Kidney (tissue), 13 donors: ENCODE measurements at regions not wholly inside any gene's neighbourhood (a gene's known extent, or its start where the extent isn't known, plus 50 kb on each side); places are given as distances from the start of the nearest gene placed in this dataset.

Experiments
- DNase-seq, 5 donors: peaks; one replicate each; pipeline ENCODE4 v3.0.0-alpha.2; 2013 to 2020
- FAIRE-seq: peaks from 2 replicates; lab custom pipeline; 2012; peaks lifted over from hg19 to GRCh38; lab: Jason Lieb, UNC
- H3K27ac ChIP-seq, 2 donors: one replicate each; pipeline ENCODE4 v1.7.0; 2013; ENCODE audit warnings: low read depth in 2 of 2, low read length in 2 of 2, inconsistent platforms in 1 of 2
- H3K27me3 ChIP-seq: one replicate; pipeline ENCODE4 v1.7.1; 2013; ENCODE audit warnings: low read length, inconsistent platforms; ENCODE audit not compliant: control insufficient read depth, insufficient read depth
- H3K36me3 ChIP-seq, 3 donors: one replicate each; pipeline versions ENCODE4 v1.7.0 to v1.7.1; 2013; ENCODE audit warnings: low read length in 3 of 3, control low read depth in 1 of 3, inconsistent platforms in 1 of 3; ENCODE audit not compliant: insufficient read depth in 3 of 3, control insufficient read depth in 2 of 3
- H3K4me1 ChIP-seq, 3 donors: one replicate each; pipeline versions ENCODE4 v1.7.0 to v1.7.1; 2013; ENCODE audit warnings: low read length in 3 of 3, inconsistent platforms in 1 of 3, low read depth in 1 of 3; ENCODE audit not compliant: control insufficient read depth in 2 of 3, insufficient read depth in 2 of 3
- H3K4me3 ChIP-seq, 3 donors: one replicate each; pipeline versions ENCODE4 v1.7.0 to v1.8.1; 2013; ENCODE audit warnings: low read length in 3 of 3, control low read depth in 1 of 3, inconsistent platforms in 1 of 3
- H3K9ac ChIP-seq, 3 donors: one replicate each; pipeline versions ENCODE4 v1.7.0 to v1.7.1; 2013; ENCODE audit warnings: low read length in 3 of 3, control low read depth in 1 of 3, inconsistent platforms in 1 of 3
- H3K9me3 ChIP-seq, 3 donors: one replicate each; pipeline versions ENCODE4 v1.7.0 to v1.7.1; 2013; ENCODE audit warnings: low read length in 3 of 3, control low read depth in 1 of 3, inconsistent platforms in 1 of 3; ENCODE audit not compliant: control insufficient read depth in 2 of 3, insufficient read depth in 1 of 3
- intact Hi-C: fragments of 100-400 bp; cut with DNase I; formaldehyde crosslinking; loops from one replicate; pipeline ENCODE4 v1.11.1; 2022
- TF ChIP-seq, protein P1 (sequence below): IDR thresholded peaks from 3 replicates; pipeline ENCODE4 v1.5.1; 2012; ENCODE audit warnings: mild to moderate bottlenecking, moderate library complexity, borderline replicate concordance; ENCODE audit not compliant: insufficient read depth; ENCODE audit errors: extremely low read depth
- donor health status: control.
- donor health status: control.
- donor health status: control.
- donor health status: control.
- donor health status: control.
- donor health status: DM: yes; HTN: yes; CAD: no.
- donor health status: Normal renal cell carcinoma (clear cell type).

DNA sequence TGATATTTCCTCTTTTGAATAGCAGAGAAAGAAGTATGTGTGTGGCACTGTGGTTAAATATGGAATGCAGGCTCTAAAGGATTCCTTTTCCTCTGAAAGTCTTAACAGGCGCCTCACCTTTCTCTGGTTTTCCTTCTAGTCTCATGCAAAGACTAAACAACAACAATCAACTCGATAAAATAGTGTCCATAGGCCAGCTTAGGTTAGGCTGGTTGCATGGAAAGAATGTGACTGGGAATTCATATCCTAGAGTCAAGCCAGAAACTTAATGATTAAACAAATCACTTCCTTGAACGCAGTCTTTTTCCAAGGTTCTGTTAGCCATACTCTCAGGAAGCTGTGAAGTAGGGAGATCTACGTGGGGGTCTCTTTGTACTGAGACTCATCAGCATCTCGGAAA, 800.8 kb upstream of the ID2 start:
- H3K9me3 ChIP-seq, result no peaks in the 10 kb centered on the region
- no peaks in the 10 kb centered on the region for H3K36me3 ChIP-seq
- FAIRE-seq (no peak), DNase-seq (peak in 2 of 5 donors; percentile 44 to 60)
- TF ChIP-seq, protein P1, sequence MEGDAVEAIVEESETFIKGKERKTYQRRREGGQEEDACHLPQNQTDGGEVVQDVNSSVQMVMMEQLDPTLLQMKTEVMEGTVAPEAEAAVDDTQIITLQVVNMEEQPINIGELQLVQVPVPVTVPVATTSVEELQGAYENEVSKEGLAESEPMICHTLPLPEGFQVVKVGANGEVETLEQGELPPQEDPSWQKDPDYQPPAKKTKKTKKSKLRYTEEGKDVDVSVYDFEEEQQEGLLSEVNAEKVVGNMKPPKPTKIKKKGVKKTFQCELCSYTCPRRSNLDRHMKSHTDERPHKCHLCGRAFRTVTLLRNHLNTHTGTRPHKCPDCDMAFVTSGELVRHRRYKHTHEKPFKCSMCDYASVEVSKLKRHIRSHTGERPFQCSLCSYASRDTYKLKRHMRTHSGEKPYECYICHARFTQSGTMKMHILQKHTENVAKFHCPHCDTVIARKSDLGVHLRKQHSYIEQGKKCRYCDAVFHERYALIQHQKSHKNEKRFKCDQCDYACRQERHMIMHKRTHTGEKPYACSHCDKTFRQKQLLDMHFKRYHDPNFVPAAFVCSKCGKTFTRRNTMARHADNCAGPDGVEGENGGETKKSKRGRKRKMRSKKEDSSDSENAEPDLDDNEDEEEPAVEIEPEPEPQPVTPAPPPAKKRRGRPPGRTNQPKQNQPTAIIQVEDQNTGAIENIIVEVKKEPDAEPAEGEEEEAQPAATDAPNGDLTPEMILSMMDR, result no peak
- peak overlapping the region in 1 of 3 donors; percentile 10 for H3K4me3 ChIP-seq
- H3K27ac ChIP-seq, result no peak overlapping the region
- no peak overlapping the region for H3K9ac ChIP-seq
- H3K27me3 ChIP-seq, result no peaks in the 10 kb centered on the region
- intact Hi-C loops, result no loop called here
- H3K4me1 ChIP-seq, result no peaks in the 10 kb centered on the region

DNA sequence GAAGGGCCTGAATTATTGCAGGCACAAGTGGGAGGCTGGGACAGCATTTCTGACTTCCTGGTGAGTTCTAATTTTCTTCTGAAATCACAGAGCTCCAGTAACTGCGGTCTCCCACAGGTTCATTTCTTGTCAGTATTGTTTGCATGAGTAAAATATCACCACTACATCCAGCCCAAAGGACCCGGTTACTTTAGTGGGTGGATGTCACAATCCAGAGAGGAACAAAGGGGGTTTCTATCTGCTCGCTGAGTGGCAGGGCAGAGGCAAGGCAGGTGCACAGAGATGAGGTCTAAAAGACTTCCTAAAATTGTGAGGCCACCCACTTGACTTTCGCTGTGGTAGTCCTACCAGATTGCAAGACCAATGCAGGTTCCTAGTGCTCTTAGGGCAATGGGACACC, 800.4 kb upstream of the ID2 start:
- intact Hi-C loops, result no loop called here
- FAIRE-seq, result no peak
- H3K4me1 ChIP-seq, result no peaks in the 10 kb centered on the region

DNA sequence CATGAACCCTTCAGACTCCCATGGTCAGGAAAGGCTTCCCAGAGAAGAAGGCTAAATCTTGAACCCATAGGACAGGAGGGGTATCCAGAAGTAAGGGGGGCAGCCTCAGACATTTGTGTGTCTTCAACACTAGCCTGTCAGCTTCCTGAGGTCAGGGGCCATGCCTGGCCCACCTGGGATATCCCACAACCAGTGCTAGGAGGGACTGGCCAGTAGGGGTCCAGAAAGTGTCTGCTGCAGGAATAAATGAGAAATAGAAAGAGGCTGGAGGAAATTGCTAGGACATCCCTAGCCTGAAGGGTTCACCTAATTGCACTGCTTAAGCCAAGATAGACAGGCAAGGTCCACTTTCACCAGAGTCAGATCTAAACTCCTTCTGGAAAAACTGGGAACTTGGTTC, 799.6 kb upstream of the ID2 start:
- Histone ChIP-seq H3K4me1 (no peaks in the 10 kb centered on the region), H3K9ac (no peak overlapping the region), H3K9me3 (no peaks in the 10 kb centered on the region), H3K4me3 (no peak overlapping the region), H3K36me3 (no peaks in the 10 kb centered on the region), H3K27me3 (no peaks in the 10 kb centered on the region), H3K27ac (no peak overlapping the region)
- no peak for FAIRE-seq
- intact Hi-C loops, result no loop called here
- no peak for DNase-seq
- TF ChIP-seq, protein P1, result no peak

More for the DNA sequence above, 800.4 kb upstream of the ID2 start:
- H3K36me3 ChIP-seq, result no peaks in the 10 kb centered on the region
- H3K9ac ChIP-seq, result no peak overlapping the region
- H3K4me3 ChIP-seq, result peak overlapping the region in 1 of 3 donors; percentile 10
- H3K27ac ChIP-seq, result no peak overlapping the region
- TF ChIP-seq, protein P1, result no peak
- no peaks in the 10 kb centered on the region for H3K9me3 ChIP-seq
- H3K27me3 ChIP-seq, result no peaks in the 10 kb centered on the region
- DNase-seq, result no peak

DNA sequence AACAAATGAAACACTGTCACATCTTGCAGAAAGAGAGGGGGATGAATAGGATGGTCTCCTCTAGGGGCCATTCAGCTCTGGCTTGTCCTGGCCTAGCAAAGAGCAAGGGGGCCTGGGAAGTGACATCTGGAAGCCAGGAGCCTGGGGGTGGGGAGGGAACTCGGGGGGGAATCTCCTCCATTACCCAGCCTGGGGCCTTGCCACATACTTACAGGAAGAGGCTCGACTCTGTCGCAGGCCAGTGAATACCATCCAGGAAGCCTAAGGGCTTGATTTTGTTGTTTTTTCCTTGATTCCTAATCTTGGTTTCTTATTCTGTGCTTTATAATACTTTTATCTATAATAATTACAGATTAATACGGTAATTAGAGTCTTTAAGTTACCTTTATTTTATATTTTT, 797.5 kb upstream of the ID2 start:
- Histone ChIP-seq H3K27me3 (no peaks in the 10 kb centered on the region), H3K27ac (no peak overlapping the region), H3K9ac (no peak overlapping the region), H3K9me3 (no peaks in the 10 kb centered on the region), H3K36me3 (no peaks in the 10 kb centered on the region), H3K4me1 (no peaks in the 10 kb centered on the region), H3K4me3 (no peak overlapping the region)
- intact Hi-C loops, result no loop called here
- no peak for FAIRE-seq
- TF ChIP-seq, protein P1, result no peak
- DNase-seq, result no peak
